Kasumi-1 (cell line): ENCODE measurements at regions not wholly inside any gene's neighbourhood (a gene's known extent, or its start where the extent isn't known, plus 50 kb on each side); places are given as distances from the start of the nearest gene placed in this dataset.
A peak's percentile ranks its signal among the peaks of the same experiment; 100 is the strongest.
"Not testable (repeated sequence)": the region's sequence is repeated elsewhere in the genome, so short reads cannot be mapped to it uniquely, and the experiment has no call there.

Experiments used
- DNase-seq, 2 experiments: peaks; one replicate each; lab custom pipeline; 2025; lab: John Stamatoyannopoulos, UW

DNA sequence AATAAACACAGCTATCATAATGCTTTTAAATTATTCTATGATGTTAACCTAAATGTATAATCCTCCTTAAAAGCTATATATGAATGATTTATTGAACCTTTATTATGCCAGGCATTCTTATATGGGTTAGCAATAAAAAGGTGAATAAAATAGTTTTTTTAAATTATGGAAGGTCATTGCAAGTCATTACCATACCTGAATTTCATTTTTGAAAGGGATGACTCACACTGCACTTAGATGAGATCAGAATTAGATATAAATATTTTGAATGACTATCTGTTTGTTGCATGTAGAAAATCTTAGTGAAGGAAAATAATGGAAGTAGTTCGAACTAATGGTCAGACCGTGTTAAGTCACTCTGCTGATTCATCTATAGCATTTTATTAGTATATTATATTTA is 822.3 kb downstream of the LUZP2 start:
- DNase-seq: no peak

DNA sequence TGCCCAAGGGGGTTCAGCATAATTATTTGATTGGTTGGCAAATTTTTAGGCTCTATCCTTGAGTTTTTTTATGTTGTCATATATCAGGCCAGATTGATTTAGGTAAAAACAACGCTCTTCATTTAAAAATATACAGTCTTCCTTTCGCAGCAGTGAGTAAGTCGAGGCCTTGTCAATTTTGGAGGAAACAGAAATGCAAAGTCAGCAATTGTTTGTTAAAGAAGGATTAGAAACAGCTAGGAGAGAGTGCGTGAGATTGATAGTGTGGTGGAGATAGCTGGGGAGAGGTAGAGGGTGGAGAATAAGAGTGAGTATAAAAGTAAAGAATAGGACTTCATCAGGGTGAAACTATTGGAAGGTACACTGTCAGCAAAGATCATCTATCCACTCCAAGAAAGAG is 830.8 kb downstream of the LUZP2 start:
- DNase-seq: no peak

DNA sequence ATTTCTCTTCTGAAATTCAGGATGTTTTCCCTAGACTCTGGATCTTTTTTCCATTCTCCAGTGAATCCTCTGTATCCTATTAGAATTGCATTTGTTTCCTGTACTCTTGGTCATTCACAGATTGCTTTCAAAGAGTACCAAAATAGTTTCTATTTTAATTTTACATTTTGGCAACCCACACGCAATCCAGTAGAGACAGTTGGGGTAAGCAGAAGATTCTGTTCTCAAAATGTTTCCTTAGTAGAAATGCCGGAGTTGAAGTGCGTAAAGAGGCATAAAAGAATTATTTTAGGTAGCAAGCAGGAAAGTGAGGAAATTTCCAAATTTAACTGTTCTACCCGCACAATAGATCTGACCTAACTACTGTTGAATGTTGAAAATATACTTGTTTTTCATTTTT is 842.4 kb downstream of the LUZP2 start:
- DNase-seq: no peak

DNA sequence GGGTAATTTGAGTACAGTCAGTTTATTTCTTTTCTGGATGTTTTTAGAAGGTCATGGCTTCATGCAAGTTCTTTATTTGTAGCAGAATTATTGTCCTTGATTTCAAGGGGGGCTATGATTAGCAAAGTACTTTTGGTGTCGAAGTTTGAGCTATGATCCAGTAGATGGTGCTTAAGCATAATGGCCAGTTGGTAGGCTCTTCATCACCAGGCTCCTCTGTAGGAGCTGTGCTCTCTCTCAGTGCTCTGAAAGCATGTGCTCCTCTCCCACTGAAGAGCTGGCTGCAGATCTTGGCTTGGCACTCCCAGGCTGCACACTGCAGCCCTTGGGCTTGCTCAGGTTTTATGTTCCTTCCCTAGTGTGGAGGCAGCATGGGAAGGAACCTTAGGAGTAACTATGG is 852.7 kb downstream of the LUZP2 start:
- peak in 1 of 2 experiments; percentile 2 for DNase-seq

DNA sequence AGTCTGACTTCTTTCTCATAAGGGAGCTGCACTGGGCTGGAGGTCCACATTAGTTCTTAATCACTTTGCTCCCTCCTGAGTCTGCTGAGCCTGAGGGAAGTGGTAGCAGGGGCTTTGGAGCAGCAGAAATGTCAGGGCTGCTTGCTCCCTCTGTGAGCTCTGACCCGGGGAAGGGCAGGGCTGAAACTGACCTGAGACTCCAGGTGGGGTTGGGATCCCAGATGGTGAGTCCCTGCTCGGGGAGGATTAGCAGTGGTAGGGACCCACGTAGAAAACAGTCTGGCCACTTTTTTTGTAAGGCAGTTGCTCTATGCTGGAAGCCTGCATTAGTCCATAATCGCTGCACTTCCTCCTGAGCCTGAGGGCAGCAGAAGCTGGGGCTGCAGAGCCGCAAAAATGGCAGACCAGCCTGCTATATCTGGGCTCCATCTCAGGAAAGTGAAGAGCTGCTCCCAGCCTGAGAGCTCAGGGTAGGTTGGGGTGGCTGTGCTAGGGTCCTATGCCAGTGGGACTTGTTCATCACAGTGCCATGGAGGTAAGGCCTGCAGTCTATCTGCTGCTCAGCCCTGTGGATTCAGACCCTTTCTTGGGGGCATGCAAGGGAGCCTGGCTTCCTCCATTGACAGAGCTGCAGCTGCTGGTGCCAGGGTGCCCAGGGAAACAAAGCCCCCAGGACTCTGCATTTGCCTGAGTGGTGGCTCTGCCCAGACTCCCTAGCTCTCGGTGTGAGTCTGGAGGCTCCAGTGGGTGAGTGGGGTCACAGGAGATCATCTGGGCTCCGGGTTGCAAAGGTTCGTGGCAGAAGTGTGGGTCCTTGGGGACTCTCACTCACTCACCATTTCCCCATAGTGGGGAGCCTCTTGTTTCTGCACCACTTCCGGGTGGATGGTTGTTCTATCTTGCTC is 854.3 kb downstream of the LUZP2 start:
- DNase-seq: no peak

DNA sequence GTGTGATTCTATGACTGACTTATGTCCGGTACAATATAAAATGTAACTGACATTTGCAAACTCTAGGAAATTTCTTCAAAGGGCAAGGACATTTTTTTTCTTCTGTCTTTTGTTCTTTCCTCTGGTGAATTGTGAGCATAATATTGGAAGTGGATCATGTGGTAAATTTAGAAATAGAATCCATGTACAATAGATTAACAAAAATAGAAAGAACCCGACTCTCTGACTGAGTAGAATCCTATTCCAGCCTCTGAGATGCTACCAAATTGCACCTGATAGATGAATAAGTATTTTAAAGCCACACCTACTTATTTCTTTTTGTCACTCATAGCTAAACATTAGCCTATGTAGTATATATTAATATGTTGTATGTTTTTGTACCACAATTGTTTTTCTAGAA is 860.3 kb downstream of the LUZP2 start:
- DNase-seq: no peak

DNA sequence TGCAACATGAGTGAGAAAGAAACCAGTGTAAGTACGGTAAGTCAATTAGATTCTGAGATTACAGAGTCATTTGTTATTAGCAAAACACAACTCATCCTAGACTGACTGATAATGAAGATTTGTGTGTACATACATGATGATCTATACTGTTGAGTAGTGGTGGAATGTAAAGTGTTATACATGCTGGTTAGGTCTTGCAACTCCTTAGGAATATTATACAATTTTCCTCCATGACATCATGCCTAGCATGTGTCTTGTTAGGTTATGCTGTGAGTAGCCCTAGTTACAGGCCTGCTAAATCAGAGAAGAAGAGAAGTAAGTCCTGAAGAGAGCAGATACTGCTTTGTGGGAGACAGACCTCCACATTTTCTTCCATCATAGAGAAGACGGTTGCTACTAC is 880.6 kb downstream of the LUZP2 start:
- DNase-seq: no peak

DNA sequence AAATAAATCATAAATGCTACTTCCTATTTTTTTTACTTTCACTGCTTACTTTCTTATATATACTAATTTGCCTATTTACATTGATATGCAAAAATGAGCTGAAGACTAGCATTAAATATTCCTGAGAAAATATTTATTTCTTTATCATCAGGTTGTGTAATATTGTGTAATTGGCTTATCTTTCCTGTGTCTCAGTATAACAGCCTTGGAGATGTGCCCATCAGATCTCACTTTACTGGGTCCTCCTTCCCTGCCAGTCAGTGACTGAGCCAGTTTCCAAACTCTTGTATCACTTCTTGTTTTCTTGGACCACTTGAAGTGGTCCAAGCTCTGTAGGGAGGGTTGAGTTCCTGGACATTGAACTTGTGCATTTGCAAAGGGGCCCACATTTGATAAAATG is 900.0 kb downstream of the LUZP2 start:
- DNase-seq: no peak

DNA sequence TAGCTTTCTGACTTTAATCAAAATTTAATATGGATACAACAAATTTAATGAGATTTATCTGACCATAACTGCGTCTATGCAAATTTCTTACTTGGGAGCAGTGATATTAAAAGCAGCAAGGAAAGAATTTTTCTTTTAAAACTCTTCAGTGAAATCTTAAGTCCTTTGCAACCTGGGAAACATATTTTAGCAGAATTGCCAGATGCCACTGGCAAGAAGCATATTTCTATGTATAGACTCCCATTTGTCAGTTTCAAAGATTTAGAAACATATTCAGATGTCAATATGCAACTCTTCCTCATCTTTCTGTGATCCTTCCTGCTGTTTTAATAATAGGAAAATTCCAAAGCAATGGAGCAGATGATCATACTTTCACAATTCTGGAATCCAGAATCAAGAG is 911.3 kb downstream of the LUZP2 start:
- DNase-seq: no peak

DNA sequence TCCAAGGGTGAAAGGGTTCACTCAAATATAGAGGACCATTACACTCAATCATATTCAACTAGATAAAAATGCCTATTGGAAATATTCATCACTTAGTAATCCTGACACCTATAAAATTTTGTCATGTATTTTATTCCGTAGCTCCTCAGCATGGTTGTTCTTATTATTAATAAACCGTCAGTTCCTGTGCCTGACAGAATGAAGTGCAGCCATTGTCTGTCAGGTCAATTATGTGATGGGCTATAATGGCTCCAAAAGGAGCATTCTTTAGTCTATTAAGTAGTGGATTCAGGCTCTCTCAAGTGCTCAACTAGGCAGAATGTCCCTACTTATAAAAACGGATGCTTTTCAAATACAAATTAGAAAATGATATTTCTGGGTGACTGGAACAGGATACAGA is 916.1 kb upstream of the ANO3 start:
- DNase-seq: no peak

DNA sequence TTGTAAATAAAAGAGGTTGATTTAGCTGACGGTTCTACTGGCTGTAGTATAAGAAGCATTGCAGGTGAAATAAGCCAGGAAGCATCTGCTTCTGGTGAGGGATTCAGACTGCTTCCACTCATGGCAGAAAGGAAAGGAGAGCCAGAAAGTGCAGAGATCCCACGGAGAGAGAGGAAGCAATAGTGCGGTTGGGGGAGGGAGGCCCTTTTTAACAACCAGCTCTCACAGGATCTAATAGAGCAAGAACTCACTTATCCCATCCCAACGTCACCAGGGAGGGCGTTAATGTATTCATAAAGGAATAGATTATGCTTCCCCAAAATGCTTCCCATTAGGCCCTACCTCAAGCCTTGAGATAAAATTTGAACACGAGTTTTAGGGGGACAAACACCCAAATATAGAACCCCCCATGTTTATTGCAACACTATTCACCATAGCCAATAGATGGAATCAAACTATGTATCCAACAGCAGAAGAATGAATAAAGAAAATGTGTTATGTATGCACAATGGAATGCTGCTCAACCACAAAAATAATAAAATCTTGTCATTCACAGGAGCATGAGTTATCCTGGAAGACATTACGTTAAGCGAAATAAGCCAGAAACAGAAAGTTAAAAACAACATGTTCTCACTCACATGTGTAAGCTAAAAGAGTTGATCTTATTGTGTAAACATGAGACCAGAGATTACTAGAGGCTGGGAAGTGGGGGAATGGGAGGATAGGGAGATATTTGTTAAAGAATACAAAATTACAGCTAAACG is 908.3 kb upstream of the ANO3 start:
- no peak for DNase-seq

DNA sequence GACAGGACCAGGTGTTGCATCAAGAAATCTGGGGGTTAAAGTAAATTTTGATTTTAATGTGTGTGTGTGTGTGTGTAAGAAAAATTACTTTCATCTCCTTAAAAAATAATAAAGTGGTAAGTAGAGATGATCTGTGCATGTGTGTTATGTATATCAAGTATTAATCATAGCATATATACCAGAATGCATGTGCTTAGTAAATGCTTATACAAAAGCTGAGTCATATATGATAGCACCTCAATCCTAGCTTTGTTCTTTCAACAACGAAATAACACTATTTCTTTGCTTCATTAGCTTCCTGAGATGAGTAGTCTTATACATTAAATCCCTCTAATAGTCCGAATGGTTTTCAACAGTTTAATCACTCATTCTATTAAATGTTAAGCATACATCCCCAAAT is 899.6 kb upstream of the ANO3 start:
- DNase-seq: no peak

DNA sequence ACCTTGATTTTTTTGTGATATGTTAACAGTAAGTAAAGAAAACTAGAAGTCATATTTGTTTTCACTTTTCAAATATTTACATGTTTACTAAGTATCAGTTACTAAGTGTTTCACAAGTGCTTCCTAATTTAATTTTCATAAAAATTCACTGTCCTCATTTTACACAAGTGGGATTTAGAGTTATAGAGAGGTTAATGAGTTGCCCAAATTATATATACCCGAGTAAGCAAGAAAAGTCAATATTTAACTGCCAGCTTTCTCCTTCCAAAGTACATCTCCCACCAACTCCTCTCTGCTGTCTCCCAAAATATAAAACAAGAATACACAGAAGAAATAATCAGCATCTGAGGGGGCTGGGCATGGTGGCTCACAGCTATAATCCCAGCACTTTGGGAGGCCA is 896.7 kb upstream of the ANO3 start:
- DNase-seq: no peak

DNA sequence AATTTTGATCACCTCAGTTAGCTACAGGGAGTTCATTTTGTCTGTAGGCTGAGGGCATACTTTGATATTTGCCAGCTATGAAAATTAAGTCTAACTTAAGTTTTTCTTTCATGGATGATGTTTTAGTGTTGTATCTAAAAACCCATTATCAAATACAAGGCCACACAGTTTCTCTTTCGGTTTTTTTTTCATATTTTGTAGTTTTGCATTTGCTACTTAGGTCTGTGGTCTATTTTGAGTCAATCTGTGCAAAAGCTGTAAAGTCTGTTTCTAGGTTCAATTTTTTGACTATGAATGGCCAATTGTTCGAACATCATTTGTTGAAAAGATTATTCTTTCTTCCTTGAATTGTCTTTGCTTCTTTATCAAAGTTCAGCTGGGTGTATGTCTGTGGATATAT is 895.6 kb upstream of the ANO3 start:
- DNase-seq: no peak

DNA sequence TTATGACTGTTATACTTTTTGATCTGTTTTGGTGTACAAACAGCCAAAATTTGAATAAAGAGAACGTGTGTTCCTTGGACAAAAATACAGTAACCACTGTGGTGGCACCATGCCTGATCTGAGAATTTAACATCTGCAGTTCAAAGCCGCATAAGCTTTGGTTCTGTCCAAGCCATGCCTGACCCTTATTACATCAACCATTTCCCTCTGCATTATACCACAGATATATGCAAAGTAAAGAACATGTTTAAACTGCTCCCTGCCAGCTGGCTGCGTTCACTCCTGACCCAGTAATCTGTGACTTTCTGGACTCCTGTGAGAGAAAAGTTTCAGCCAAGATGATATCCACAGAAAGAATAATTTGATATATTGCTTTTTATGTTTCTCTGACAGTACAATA is 890.5 kb upstream of the ANO3 start:
- DNase-seq: no peak

DNA sequence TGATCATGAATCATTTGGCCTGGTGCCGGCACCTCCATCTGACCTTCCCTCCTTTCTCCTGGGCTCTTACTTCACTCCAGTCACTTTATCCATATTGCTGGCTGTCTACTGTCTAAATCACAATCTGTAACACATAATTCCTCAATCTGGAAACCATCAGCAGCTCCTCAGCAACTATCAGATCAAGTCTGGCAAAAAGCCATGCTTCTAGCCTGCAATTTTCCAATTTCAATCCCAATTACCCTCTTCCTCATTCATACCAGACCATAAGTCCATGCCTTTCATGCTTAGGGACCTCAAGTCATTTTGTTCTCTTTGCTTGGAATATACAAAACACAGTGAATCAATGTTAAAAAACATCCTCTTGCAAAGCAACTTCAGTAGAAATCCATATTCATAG is 882.8 kb upstream of the ANO3 start:
- no peak for DNase-seq

DNA sequence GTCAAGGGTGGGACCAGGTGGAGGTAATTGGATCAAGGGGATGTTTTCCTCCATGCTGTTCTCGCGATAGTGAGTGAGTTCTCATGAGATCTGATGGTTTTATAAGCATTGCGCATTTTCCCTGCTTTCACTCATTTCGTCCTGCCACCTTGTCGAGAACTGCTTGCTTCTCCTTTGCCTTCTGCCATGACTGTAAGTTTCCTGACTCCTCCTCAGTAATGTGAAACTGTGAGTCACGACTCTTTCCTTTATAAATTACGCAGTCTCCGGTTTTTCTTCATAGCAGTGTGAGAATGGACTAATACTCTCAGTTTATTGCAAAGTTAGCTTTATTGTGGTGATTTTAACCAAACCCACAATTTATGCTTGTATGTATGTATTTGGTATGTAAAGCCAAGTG is 878.5 kb upstream of the ANO3 start:
- DNase-seq: no peak

DNA sequence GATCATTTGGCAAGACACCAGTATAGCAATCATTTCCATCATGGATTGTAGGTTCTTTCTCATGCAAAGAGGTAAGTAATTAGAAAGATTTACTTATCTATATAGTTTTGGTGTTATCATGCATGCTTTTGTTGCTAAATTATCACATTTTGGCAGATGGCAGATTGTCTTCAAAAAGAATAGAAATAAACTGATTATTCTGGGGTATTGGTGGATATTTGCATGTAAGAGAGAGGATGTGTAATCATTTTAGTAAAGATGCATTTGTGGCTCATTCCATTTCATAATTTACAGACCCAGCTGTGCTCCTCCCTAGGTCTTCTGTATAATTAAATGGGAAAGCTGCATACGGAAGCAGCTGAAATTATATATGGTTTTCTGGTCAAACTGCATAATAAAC is 875.7 kb upstream of the ANO3 start:
- no peak for DNase-seq

DNA sequence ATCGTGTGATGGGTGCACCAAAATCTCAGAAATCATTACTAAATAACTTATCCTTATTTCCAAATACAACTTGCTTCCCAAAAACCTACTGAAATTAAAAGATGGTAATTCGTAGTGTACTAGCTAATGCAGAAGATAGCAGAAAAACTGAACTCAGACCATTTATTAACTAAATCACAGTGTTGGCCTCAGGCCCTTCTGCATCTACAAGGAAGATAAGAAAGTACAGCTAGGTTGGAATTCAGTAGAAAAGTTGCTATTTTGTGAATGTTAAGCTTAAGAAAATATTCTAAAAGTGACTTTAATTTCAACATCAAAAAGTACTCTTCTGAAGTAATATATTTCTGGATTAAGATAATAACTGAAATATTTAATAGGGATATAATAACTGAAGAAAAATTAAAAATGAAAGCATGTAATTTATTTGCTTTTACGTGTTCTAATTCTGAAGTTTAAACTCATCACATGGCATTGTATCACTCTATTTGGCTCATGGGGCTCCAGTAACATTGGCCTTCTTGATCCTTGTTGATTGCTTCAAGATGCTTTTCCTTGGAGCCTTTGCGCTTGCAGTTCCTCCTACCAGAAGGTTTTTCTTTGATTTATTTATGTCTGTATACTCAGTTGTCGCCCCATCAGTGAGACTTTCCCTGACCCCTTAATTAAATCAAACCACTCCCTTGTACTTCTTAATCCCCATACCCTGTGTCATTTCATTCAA is 847.9 kb upstream of the ANO3 start:
- no peak for DNase-seq

DNA sequence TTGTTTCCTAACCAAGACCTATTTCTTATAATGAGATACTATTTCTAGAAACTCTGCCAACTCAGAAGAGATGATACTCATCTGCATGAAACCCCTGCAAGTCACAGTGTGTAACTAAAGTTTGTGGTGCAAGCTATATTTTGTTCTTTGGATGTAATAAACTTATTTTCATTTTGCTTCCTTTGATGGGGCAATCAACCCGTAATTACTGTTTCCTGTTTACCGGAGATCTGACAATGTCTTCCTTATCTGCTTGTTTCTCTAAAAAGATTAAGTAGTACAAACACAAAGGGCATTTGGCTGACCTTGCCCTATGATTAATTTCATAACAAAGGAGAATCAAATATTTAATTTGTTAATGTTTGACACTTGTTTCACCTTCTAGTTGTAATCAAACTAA is 846.6 kb upstream of the ANO3 start:
- no peak for DNase-seq

DNA sequence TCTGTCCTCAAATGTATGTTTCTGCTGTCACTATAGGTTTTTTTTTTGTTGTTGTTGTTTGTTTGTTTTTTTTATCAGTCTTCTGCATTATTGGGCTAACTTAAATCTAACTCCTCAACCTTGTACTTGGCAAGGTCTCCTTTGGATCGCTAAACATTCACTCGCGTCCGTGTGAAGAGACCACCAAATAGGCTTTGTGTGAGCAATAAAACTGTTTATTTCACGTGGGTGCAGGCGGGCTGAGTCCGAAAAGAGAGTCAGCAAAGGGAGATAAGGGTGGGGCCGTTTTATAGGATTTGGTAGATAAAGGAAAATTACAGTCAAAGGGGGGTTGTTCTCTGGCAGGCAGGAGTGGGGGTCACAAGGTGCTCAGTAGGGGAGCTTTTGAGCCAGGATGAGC is 845.6 kb upstream of the ANO3 start:
- DNase-seq: not testable (repeated sequence)

DNA sequence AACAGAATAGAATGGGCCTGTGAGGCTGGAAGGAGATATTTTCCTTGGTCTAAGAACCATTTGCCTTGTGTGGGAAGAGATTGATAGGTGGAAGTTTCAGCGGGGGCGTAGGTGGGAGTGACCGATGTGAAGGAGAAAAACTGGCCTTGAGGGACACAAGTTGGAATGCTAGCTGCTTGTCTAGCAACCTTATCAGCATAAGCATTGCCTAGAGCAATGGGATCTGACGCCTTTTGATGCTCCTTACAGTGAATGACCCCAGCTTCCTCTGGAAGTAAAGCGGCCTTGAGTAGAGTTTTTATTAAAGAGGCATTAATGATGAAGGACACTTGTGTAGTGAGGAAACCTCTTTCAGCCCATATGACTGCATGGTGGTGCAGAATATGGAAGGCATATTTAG is 843.8 kb upstream of the ANO3 start:
- DNase-seq: not testable (repeated sequence)

DNA sequence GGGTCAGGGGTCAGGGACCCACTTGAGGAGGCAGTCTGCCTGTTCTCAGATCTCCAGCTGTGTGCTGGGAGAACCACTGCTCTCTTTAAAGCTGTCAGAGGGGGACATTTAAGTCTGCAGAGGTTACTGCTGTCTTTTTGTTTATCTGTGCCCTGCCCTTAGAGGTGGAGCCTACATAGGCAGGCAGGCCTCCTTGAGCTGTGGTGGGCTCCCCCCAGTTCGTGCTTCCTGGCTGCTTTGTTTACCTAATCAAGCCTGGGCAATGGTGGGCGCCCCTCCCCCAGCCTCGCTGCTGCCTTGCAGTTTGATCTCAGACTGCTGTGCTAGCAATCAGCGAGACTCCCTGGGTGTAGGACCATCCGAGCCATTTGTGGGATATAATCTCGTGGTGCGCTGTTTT is 830.5 kb upstream of the ANO3 start:
- DNase-seq: not testable (repeated sequence)
